Kidney epithelial cell (primary cell): ENCODE measurements at regions not wholly inside any gene's neighbourhood (a gene's known extent, or its start where the extent isn't known, plus 50 kb on each side); places are given as distances from the start of the nearest gene placed in this dataset.
A peak's percentile ranks its signal among the peaks of the same experiment; 100 is the strongest.

Experiments used
- DNase-seq: peaks from one replicate; pipeline ENCODE4 v3.0.0-alpha.2; 2010; ENCODE audit warnings: low read depth
- H3K27me3 ChIP-seq: 2 replicates; pipeline ENCODE4 v1.6.0; 2011; ENCODE audit warnings: low read length; ENCODE audit not compliant: control insufficient read depth, insufficient read depth
- H3K36me3 ChIP-seq: 2 replicates; pipeline ENCODE4 v1.5.1; 2011; ENCODE audit warnings: low read length; ENCODE audit not compliant: control insufficient read depth, insufficient read depth
- H3K4me3 ChIP-seq: 2 replicates; pipeline ENCODE4 v1.5.1; 2011; ENCODE audit warnings: low read depth, mild to moderate bottlenecking, control low read depth, low read length
- CTCF ChIP-seq: IDR thresholded peaks from 2 replicates; pipeline ENCODE4 v1.5.1; 2011; ENCODE audit warnings: mild to moderate bottlenecking, moderate library complexity, low read length, control low read depth, inconsistent platforms; ENCODE audit not compliant: insufficient read depth, poor library complexity, severe bottlenecking

- Histone ChIP-seq H3K27me3 (no peaks in the 10 kb centered on the region), H3K4me3 (no peak overlapping the region), H3K36me3 (no peaks in the 10 kb centered on the region)
- TF ChIP-seq CTCF, result no peak
- no peak for DNase-seq
These were observed 54.2 kb upstream of the NAA20 start for GRCh38 chr20:19962958-19963357.

GRCh38 chr20:19964289-19965265, 52.6 kb upstream of the NAA20 start:
- no peak overlapping the region for H3K4me3 ChIP-seq
- no peaks in the 10 kb centered on the region for H3K36me3 ChIP-seq
- no peak for TF ChIP-seq CTCF
- H3K27me3 ChIP-seq, result no peaks in the 10 kb centered on the region
- DNase-seq, result peak; percentile 87

- Histone ChIP-seq H3K36me3 (peaks cover 1% of the 10 kb centered on the region), H3K27me3 (no peaks in the 10 kb centered on the region), H3K4me3 (no peak overlapping the region)
- no peak for TF ChIP-seq CTCF
- no peak for DNase-seq
These were observed 50.3 kb upstream of the NAA20 start for GRCh38 chr20:19966840-19967239.
